ENCODE measurements at regions not wholly inside any gene's neighbourhood (a gene's known extent, or its start where the extent isn't known, plus 50 kb on each side); places are given as distances from the start of the nearest gene placed in this dataset.
A peak's percentile ranks its signal among the peaks of the same experiment; 100 is the strongest.

GRCh38 chr6:135627092-135627715 lies 129.7 kb upstream of the AHI1 start:
- Histone ChIP-seq H3K4me2 (ENCODE audit: extremely low read depth, insufficient read depth, low read length) (no peak overlapping the region), H3K9me3 (ENCODE audit: control insufficient read depth, insufficient read depth, low read depth, low read length) (no peaks in the 10 kb centered on the region)
- TF ChIP-seq EZH2 (IDR thresholded peaks at IDR 0.05; ENCODE audit: low read length, missing control alignments), result no peak
- TF ChIP-seq, protein P1, sequence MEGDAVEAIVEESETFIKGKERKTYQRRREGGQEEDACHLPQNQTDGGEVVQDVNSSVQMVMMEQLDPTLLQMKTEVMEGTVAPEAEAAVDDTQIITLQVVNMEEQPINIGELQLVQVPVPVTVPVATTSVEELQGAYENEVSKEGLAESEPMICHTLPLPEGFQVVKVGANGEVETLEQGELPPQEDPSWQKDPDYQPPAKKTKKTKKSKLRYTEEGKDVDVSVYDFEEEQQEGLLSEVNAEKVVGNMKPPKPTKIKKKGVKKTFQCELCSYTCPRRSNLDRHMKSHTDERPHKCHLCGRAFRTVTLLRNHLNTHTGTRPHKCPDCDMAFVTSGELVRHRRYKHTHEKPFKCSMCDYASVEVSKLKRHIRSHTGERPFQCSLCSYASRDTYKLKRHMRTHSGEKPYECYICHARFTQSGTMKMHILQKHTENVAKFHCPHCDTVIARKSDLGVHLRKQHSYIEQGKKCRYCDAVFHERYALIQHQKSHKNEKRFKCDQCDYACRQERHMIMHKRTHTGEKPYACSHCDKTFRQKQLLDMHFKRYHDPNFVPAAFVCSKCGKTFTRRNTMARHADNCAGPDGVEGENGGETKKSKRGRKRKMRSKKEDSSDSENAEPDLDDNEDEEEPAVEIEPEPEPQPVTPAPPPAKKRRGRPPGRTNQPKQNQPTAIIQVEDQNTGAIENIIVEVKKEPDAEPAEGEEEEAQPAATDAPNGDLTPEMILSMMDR (conservative IDR thresholded peaks at IDR 0.05 in 1 of 2, IDR thresholded peaks at IDR 0.05 in 1 of 2; ENCODE audit: low read depth in 1 of 2, low read length in 2 of 2), result no peak

DNA sequence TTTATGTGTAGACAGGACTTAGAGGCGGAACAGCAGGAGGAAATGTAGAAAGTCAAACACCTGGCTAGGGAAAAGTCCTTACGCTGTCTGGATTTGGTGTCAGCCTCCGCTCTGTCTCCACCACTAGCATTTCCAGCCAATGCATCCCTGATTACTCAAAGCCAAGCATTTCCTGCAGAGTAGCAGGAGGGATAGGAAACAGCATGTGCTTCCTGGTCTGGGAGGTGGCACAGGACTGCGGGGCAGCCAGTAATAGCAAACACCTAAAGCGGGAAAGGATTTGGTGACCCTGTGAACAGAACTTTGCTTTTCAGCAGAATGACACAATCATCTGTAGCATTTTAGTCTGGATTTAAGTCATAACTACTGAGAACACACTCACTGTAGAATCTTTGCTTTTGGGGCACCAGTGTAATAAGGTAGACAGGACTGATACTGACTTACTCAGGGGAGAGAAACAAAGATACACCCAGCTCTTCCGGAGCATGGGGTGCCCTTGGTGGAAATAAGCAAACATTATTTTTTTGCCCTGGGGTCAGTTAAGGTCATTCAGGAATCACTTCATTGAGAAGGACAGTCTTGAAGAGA lies 133.3 kb upstream of the AHI1 start:
- DNase-seq (ENCODE audit: low read depth in 2 of 2), result no peak
- Histone ChIP-seq H3K9me3 (ENCODE audit: control insufficient read depth, insufficient read depth, low read depth, low read length) (no peaks in the 10 kb centered on the region), H2AFZ (ENCODE audit: low read length) (no peak overlapping the region), H3K4me2 (ENCODE audit: extremely low read depth, insufficient read depth, low read length) (no peak overlapping the region), H3K79me2 (ENCODE audit: control insufficient read depth, insufficient read depth, low read length) (no peaks in the 10 kb centered on the region), H3K27me3 (ENCODE audit: control insufficient read depth, insufficient read depth, low read length) (no peaks in the 10 kb centered on the region), H4K20me1 (ENCODE audit: control insufficient read depth, extremely low read depth, insufficient read depth, low read length) (no peaks in the 10 kb centered on the region), H3K4me1 (ENCODE audit: control insufficient read depth, extremely low read depth, insufficient read depth, low read length) (no peaks in the 10 kb centered on the region), H3K9ac (ENCODE audit: insufficient read depth, low read length) (no peak overlapping the region), H3K27ac (ENCODE audit: insufficient read depth, low read length) (no peak overlapping the region), H3K4me3 (replicated peaks in 1 of 4; ENCODE audit: control extremely low read depth in 1 of 4, insufficient read depth in 1 of 4, low read depth in 3 of 4, low read length in 4 of 4) (no peak overlapping the region), H3K36me3 (ENCODE audit: control insufficient read depth, insufficient read depth, low read length) (no peaks in the 10 kb centered on the region)
- TF ChIP-seq, protein P1 (conservative IDR thresholded peaks at IDR 0.05 in 1 of 2, IDR thresholded peaks at IDR 0.05 in 1 of 2; ENCODE audit: low read depth in 1 of 2, low read length in 2 of 2), result no peak
- TF ChIP-seq EZH2 (IDR thresholded peaks at IDR 0.05; ENCODE audit: low read length, missing control alignments), result no peak

More at GRCh38 chr6:135627092-135627715, 129.7 kb upstream of the AHI1 start:
- no peaks in the 10 kb centered on the region for H3K27me3 ChIP-seq (ENCODE audit: control insufficient read depth, insufficient read depth, low read length)
- H4K20me1 ChIP-seq (ENCODE audit: control insufficient read depth, extremely low read depth, insufficient read depth, low read length), result no peaks in the 10 kb centered on the region
- DNase-seq (ENCODE audit: low read depth in 2 of 2), result no peak
- H3K4me1 ChIP-seq (ENCODE audit: control insufficient read depth, extremely low read depth, insufficient read depth, low read length), result no peaks in the 10 kb centered on the region
- H3K79me2 ChIP-seq (ENCODE audit: control insufficient read depth, insufficient read depth, low read length), result no peaks in the 10 kb centered on the region
- no peak overlapping the region for H3K9ac ChIP-seq (ENCODE audit: insufficient read depth, low read length)
- H3K4me3 ChIP-seq (replicated peaks in 1 of 4; ENCODE audit: control extremely low read depth in 1 of 4, insufficient read depth in 1 of 4, low read depth in 3 of 4, low read length in 4 of 4), result no peak overlapping the region
- H2AFZ ChIP-seq (ENCODE audit: low read length), result no peak overlapping the region
- no peaks in the 10 kb centered on the region for H3K36me3 ChIP-seq (ENCODE audit: control insufficient read depth, insufficient read depth, low read length)
- no peak overlapping the region for H3K27ac ChIP-seq (ENCODE audit: insufficient read depth, low read length)

DNA sequence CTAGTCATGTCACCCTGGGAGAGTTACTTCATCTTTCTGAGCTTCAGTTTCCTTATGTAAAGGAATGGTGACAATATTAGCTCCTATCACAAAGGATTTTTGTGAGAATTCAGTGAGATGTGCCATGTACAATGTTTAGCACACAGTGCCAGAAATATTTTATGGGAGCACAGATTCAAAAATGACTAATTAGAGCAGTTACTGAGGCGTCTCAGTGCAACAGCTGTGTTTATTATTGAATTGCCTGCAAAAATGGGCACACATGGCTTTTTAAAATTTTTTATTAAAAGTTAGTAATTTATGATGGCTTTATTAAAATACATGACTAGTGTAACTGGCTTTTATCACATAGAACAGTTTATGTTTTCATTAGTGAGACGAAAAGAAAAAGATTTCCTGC lies 134.3 kb upstream of the AHI1 start:
- Histone ChIP-seq H3K27me3 (ENCODE audit: control insufficient read depth, insufficient read depth, low read length) (no peaks in the 10 kb centered on the region), H3K9me3 (ENCODE audit: control insufficient read depth, insufficient read depth, low read depth, low read length) (no peaks in the 10 kb centered on the region), H3K9ac (ENCODE audit: insufficient read depth, low read length) (no peak overlapping the region), H2AFZ (ENCODE audit: low read length) (no peak overlapping the region), H3K4me1 (ENCODE audit: control insufficient read depth, extremely low read depth, insufficient read depth, low read length) (no peaks in the 10 kb centered on the region), H4K20me1 (ENCODE audit: control insufficient read depth, extremely low read depth, insufficient read depth, low read length) (no peaks in the 10 kb centered on the region), H3K4me3 (replicated peaks in 1 of 4; ENCODE audit: control extremely low read depth in 1 of 4, insufficient read depth in 1 of 4, low read depth in 3 of 4, low read length in 4 of 4) (no peak overlapping the region), H3K4me2 (ENCODE audit: extremely low read depth, insufficient read depth, low read length) (no peak overlapping the region), H3K79me2 (ENCODE audit: control insufficient read depth, insufficient read depth, low read length) (no peaks in the 10 kb centered on the region), H3K27ac (ENCODE audit: insufficient read depth, low read length) (no peak overlapping the region), H3K36me3 (ENCODE audit: control insufficient read depth, insufficient read depth, low read length) (no peaks in the 10 kb centered on the region)
- peak in 1 of 2 donors; percentile 9 for DNase-seq (ENCODE audit: low read depth in 2 of 2)
- TF ChIP-seq EZH2 (IDR thresholded peaks at IDR 0.05; ENCODE audit: low read length, missing control alignments), result no peak
- TF ChIP-seq, protein P1 (conservative IDR thresholded peaks at IDR 0.05 in 1 of 2, IDR thresholded peaks at IDR 0.05 in 1 of 2; ENCODE audit: low read depth in 1 of 2, low read length in 2 of 2), result no peak
